ENCODE measurements at regions not wholly inside any gene's neighbourhood (a gene's known extent, or its start where the extent isn't known, plus 50 kb on each side); places are given as distances from the start of the nearest gene placed in this dataset.

DNA sequence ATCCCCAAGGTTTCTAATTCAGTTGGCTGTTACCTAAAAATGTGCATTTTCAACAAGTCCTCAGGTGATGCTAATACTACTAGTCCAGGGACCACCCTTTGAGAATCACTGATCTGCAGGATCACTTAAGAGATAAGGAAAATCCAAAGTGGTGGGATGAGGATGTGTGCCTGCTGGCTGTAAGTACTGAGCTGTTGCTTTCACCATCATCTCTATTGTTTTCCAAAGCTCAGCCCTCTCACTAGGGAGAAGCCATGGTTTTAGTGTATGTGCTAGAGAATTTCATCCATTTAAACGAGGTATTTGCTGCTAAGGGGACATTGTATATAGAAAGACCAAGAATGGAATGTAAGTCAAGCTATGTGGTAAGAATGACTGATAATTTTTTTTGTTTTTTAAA lies 202.3 kb downstream of the KIF21A start:
- no peak for DNase-seq

GRCh38 chr12:39239490-39240486 lies 203.1 kb downstream of the KIF21A start:
- DNase-seq = no peak

- no peak for DNase-seq
Observed at GRCh38 chr12:39237004-39237403, 205.9 kb downstream of the KIF21A start.

GRCh38 chr12:39235990-39236767 lies 206.7 kb downstream of the KIF21A start:
- DNase-seq = no peak

- DNase-seq = no peak
Observed at GRCh38 chr12:39230086-39230485, 212.8 kb downstream of the KIF21A start.

- no peak for DNase-seq
Observed at GRCh38 chr12:39227218-39227617, 215.7 kb downstream of the KIF21A start.

- DNase-seq = no peak
Observed at GRCh38 chr12:39224971-39225370, 217.9 kb downstream of the KIF21A start.

GRCh38 chr12:39205969-39206368 lies 237.0 kb downstream of the KIF21A start:
- DNase-seq = no peak

GRCh38 chr12:39199351-39199750 lies 243.6 kb downstream of the KIF21A start:
- no peak for DNase-seq

GRCh38 chr12:39188689-39189088 lies 254.2 kb downstream of the KIF21A start:
- no peak for DNase-seq

DNA sequence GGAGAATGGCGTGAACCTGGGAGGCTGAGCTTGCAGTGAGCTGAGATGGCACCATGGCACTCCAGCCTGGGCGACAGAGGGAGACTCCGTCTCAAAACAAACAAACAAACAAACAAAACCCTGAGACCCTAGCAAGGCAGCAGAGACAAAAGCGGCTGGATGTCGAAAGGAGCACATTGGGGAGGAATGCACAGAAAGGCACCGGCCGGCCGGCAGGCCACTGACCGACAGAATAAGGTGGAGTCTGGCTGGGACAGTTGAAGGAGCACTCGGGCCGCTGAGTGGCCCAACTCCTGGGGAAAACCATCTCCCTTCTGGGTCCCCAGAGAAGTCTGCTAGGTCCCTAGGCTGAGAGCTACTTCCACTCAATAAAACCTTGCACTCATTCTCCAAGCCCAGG lies 256.2 kb downstream of the KIF21A start:
- DNase-seq = no peak

DNA sequence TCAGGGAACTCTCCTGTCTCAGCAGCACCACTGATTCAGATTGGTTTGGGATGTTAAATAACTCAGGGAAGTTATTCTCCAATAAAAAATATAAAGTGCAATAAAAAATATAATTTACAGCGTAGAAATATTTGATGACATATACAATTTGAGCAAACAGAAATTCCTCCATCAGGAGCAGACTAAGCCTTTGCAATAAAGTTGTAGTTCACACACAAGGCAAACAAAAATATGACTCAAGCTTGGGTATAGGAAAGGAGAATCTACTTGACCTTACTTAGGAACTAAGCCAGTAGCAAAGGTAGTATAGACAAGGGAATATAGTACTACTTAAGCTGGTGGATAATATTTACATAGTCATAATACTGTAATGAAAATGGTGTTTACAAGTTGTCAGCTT lies 264.1 kb downstream of the KIF21A start:
- no peak for DNase-seq

- DNase-seq = no peak
Observed at GRCh38 chr12:39176356-39176755, 266.6 kb downstream of the KIF21A start.

DNA sequence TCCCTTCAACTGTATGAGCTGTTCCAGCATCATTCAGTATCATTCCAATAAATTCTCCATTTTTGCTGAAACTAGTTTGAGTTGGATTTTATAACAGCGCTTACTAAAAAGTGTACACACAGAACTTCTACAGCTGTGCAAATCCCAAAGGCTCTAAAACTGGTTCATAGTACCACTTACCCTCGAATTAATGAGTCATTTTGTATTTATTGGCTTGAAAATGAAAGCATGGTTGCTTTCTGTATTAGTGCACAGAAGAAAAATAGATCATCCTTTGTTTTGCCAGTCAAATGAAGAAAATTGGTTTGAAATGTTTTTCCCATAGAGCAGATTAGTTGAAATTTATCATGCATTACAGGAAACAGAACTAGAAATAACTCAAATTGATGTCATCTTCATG lies 268.3 kb upstream of the CPNE8 start:
- no peak for DNase-seq

DNA sequence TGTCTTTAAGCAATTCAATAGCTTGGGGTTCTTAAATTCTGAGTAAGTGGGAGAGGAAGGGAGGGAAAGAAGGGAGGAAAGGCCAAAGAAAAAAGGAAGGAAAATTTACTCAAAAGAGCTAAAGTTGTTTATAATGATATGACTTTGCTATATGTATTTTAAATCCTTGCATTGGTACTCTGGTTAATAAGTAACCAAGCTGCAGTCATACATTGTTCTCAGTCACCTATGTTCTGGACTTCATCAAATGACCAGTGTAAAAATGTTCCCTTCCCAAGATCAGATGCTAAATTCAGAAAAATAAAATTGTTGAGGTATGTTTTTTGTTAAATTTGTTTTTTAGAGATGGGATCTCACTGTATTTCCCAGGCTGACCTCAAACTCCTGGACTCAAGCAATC lies 259.9 kb upstream of the CPNE8 start:
- DNase-seq = no peak

GRCh38 chr12:39161465-39162085 lies 256.2 kb upstream of the CPNE8 start:
- no peak for DNase-seq

GRCh38 chr12:39157696-39158342 lies 252.4 kb upstream of the CPNE8 start:
- DNase-seq = no peak

DNA sequence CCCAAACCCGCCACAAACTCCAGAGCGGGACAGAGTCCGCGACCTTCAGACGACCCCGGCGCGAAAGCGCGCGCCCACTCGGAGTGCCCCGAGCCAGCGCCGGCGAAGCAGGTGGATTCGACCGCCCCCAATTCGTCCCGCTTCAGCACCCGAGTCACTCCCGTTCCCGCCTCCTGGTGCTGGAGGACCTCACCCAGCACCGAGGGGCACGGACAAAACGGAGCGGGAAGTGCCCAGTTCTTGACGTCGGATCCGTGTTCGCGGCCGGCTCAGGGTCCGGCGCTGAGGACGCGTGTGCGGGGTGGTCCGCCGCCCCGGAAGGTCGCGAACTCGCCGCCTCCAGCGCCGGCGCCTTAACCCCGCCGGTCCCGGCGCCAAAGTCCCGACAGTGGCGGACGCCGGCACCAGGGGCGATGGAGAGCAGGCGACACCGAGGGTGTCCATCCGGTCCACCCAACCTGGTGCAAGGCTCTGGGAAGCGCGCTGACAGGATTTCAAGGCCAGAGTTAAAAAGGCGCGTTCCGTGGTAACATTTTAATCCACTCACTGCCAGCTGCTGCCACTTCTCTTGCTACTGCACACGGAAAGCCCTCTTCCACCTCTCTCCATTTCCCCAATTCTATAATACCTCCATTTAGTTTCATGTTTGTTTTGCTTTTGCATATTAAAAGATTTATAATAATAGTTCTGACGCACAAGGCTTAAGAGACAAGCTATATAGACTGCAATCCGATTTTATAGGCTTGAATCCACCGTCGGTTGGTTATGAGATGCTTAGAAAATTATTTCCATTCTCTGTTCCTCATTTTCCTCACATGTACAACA lies 240.0 kb upstream of the CPNE8 start:
- DNase-seq = no peak

DNA sequence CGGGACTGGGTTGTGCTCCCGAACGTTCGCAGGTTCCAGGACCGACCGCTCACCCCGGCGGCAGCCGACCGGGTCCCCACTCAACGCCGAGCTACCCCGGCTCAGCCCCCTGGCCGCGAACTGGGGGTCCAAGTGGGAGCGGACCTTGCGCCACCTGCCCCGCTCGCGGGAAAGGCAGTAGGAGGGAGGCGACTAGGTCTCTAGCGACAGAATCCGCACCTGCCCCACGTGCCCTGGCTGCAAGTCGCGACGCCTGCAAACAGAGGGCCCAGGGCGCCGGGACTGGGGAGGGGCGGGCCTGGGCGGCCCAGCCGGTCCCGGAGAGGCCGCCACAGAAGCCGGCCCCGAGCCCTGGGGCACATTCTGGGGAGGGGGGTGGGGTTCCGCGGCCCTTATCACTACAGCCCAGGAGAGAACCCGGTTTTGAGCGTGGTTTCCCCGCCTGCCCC lies 239.2 kb upstream of the CPNE8 start:
- DNase-seq = no peak

DNA sequence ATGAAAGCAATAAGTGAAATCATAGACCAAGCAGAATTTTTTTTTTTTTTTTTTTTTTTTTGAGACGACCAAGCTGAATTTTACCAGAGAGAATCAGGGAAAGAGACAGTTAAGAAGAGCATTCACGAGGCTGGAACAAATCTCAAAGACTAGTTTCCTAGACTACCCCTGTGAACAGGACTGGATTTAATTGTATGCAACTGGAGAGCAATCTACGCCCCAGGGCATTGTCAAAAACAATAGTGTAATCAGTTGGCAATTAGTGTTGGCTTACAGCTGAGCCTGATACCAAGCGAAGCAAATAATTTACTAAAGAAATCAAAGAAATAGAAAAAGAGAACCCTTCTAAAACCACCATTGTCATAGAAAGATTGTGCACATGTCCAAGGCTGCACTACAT lies 232.9 kb upstream of the CPNE8 start:
- DNase-seq = no peak

- DNase-seq = no peak
Observed at GRCh38 chr12:39127401-39127800, 222.0 kb upstream of the CPNE8 start.

GRCh38 chr12:39125566-39125965 lies 220.2 kb upstream of the CPNE8 start:
- no peak for DNase-seq

Data from NCI-H187 (cell line).